GM23338 (cell line): ENCODE measurements at regions not wholly inside any gene's neighbourhood (a gene's known extent, or its start where the extent isn't known, plus 50 kb on each side); places are given as distances from the start of the nearest gene placed in this dataset.
A peak's percentile ranks its signal among the peaks of the same experiment; 100 is the strongest.

Experiments used
- ATAC-seq: fragments of 200-7000 bp; cut with Tn5 transposase; 3 replicates; pipeline ENCODE4 v1.9.1; 2020
- DNase-seq: peaks from one replicate; pipeline ENCODE4 v3.0.0-alpha.2; 2015; ENCODE audit warnings: low spot score
- H2AFZ ChIP-seq: fragments of 200-600 bp; sonication (generic); 2 replicates; pipeline ENCODE4 v1.8.0; 2016; ENCODE audit warnings: antibody characterized with exemption, mild to moderate bottlenecking, moderate library complexity
- H3F3A ChIP-seq: fragments of 200-600 bp; sonication (generic); replicated peaks from 2 replicates; pipeline ENCODE4 v1.8.0; 2017; ENCODE audit warnings: antibody characterized with exemption, mixed run types, low read depth
- H3K27ac ChIP-seq: fragments of 200-600 bp; sonication (generic); 2 replicates; pipeline ENCODE4 v1.6.1; 2016; ENCODE audit warnings: low read depth
- H3K27me3 ChIP-seq: fragments of 200-600 bp; sonication (generic); 2 replicates; pipeline ENCODE4 v1.8.0; 2016; ENCODE audit warnings: mild to moderate bottlenecking, mixed run types, moderate library complexity; ENCODE audit not compliant: insufficient read depth
- H3K36me3 ChIP-seq: fragments of 200-600 bp; sonication (generic); 2 replicates; pipeline ENCODE4 v1.8.0; 2016; ENCODE audit warnings: mild to moderate bottlenecking; ENCODE audit not compliant: insufficient read depth
- H3K4me1 ChIP-seq: fragments of 200-600 bp; sonication (generic); 2 replicates; pipeline ENCODE4 v1.8.0; 2016; ENCODE audit warnings: mild to moderate bottlenecking, moderate library complexity; ENCODE audit not compliant: insufficient read depth
- H3K4me2 ChIP-seq: fragments of 200-600 bp; sonication (generic); 2 replicates; pipeline ENCODE4 v1.7.1; 2017; ENCODE audit warnings: mixed run types
- H3K4me3 ChIP-seq: fragments of 200-600 bp; sonication (generic); 2 replicates; pipeline ENCODE4 v1.6.1; 2016; ENCODE audit warnings: mixed run types
- H3K79me2 ChIP-seq: fragments of 200-600 bp; sonication (generic); replicated peaks from 2 replicates; pipeline ENCODE4 v1.8.0; 2017; ENCODE audit warnings: mild to moderate bottlenecking; ENCODE audit not compliant: insufficient read depth
- H3K9me2 ChIP-seq: fragments of 200-600 bp; sonication (generic); 2 replicates; pipeline ENCODE4 v1.8.0; 2017; ENCODE audit not compliant: insufficient read depth
- H4K20me1 ChIP-seq: fragments of 200-600 bp; sonication (generic); replicated peaks from 2 replicates; pipeline ENCODE4 v1.8.0; 2017; ENCODE audit warnings: mild to moderate bottlenecking; ENCODE audit not compliant: insufficient read depth
- H3K27ac Mint-ChIP-seq: 2 replicates; pipeline ENCODE4 v1.8.0; 2020; ENCODE audit warnings: inconsistent platforms, mild to moderate bottlenecking, moderate library complexity, mixed read lengths
- H3K27me3 Mint-ChIP-seq: 3 replicates; pipeline ENCODE4 v1.8.0; 2022; ENCODE audit warnings: low read depth, mild to moderate bottlenecking, moderate library complexity, mixed read lengths, inconsistent platforms; ENCODE audit not compliant: insufficient read depth, poor library complexity
- H3K36me3 Mint-ChIP-seq: 3 replicates; pipeline ENCODE4 v1.8.0; 2021; ENCODE audit warnings: low read depth, mild to moderate bottlenecking, inconsistent platforms, moderate library complexity, mixed read lengths
- H3K4me1 Mint-ChIP-seq: 3 replicates; pipeline ENCODE4 v1.8.0; 2020; ENCODE audit warnings: mild to moderate bottlenecking, inconsistent platforms, mixed read lengths
- H3K4me3 Mint-ChIP-seq: 3 replicates; pipeline ENCODE4 v1.8.0; 2021; ENCODE audit warnings: moderate library complexity, mild to moderate bottlenecking, inconsistent platforms, mixed read lengths
- H3K9me3 Mint-ChIP-seq: 3 replicates; pipeline ENCODE4 v1.8.0; 2020; ENCODE audit warnings: moderate library complexity, mild to moderate bottlenecking, inconsistent platforms, mixed read lengths
- CREB1 ChIP-seq: fragments of 250-450 bp; sonication (Bioruptor Pico); IDR thresholded peaks from 2 replicates; pipeline ENCODE4 v1.5.0; 2020; ENCODE audit warnings: low read depth, mild to moderate bottlenecking, moderate library complexity
- CTCF ChIP-seq, 2 experiments: fragments of 200-600 bp in 1 of 2; sonication (generic) in 1 of 2; conservative IDR thresholded peaks; 2 replicates each; pipeline versions ENCODE4 v1.5.1 to v1.6.1; 2016 to 2017; ENCODE audit warnings: antibody characterized with exemption in 2 of 2, low read depth in 2 of 2, mild to moderate bottlenecking in 2 of 2, moderate library complexity in 1 of 2
- ETS1 ChIP-seq: IDR thresholded peaks from 2 replicates; pipeline ENCODE4 v1.6.1; 2016; ENCODE audit warnings: antibody characterized with exemption
- EZH2 ChIP-seq: fragments of 200-600 bp; sonication (generic); IDR thresholded peaks from one replicate; pipeline ENCODE4 v1.8.0; 2017; ENCODE audit warnings: antibody characterized with exemption, mild to moderate bottlenecking, low read depth; ENCODE audit not compliant: unreplicated experiment
- EZH2phosphoT487 ChIP-seq: fragments of 200-600 bp; sonication (generic); IDR thresholded peaks from one replicate; pipeline ENCODE4 v1.8.1; 2018; ENCODE audit warnings: antibody characterized with exemption; ENCODE audit not compliant: unreplicated experiment
- JUNB ChIP-seq: IDR thresholded peaks from one replicate; pipeline ENCODE4 v1.6.1; 2016; ENCODE audit warnings: antibody characterized with exemption; ENCODE audit not compliant: unreplicated experiment
- NANOG ChIP-seq: IDR thresholded peaks from 2 replicates; pipeline ENCODE4 v1.6.1; 2016; ENCODE audit warnings: antibody characterized with exemption, borderline replicate concordance
- POLR2AphosphoS5 ChIP-seq: IDR thresholded peaks from 2 replicates; pipeline ENCODE4 v1.6.1; 2016; ENCODE audit warnings: antibody characterized with exemption, low read depth
- STAT1 ChIP-seq: IDR thresholded peaks from one replicate; pipeline ENCODE4 v1.6.1; 2016; ENCODE audit warnings: antibody characterized with exemption; ENCODE audit not compliant: unreplicated experiment
- ZNF114 ChIP-seq: fragments of 250-450 bp; sonication (Bioruptor Pico); IDR thresholded peaks from 2 replicates; pipeline ENCODE4 v1.5.0; 2020; ENCODE audit warnings: mild to moderate bottlenecking, moderate library complexity
- ZNF331 ChIP-seq: fragments of 250-450 bp; sonication (Bioruptor Pico); IDR thresholded peaks from 2 replicates; pipeline ENCODE4 v1.5.0; 2020; ENCODE audit warnings: low read depth, mild to moderate bottlenecking, moderate library complexity
- ZNF462 ChIP-seq: fragments of 250-450 bp; sonication (Bioruptor Pico); IDR thresholded peaks from 2 replicates; pipeline ENCODE4 v1.5.0; 2020; ENCODE audit warnings: mild to moderate bottlenecking, moderate library complexity

GRCh38 chr13:99120751-99121150, 79.9 kb upstream of the UBAC2 start:
- H3K27me3 Mint-ChIP-seq: peaks cover 3% of the 10 kb centered on the region
- Histone ChIP-seq H3K4me3 (no peak overlapping the region), H3K36me3 (no peaks in the 10 kb centered on the region), H4K20me1 (no peaks in the 10 kb centered on the region), H3K4me1 (peaks cover 34% of the 10 kb centered on the region), H3K4me2 (peak overlapping the region; percentile 29), H2AFZ (no peak overlapping the region), H3K27me3 (peaks cover 36% of the 10 kb centered on the region), H3F3A (no peaks in the 10 kb centered on the region), H3K27ac (no peak overlapping the region), H3K9me2 (no peaks in the 10 kb centered on the region), H3K79me2 (no peaks in the 10 kb centered on the region)
- no peak for TF ChIP-seq POLR2AphosphoS5
- no peak for TF ChIP-seq CTCF (conservative IDR thresholded peaks at IDR 0.05; ENCODE audit: low read depth in 2 of 2)
- TF ChIP-seq EZH2phosphoT487: no peak
- peak; percentile 61 for TF ChIP-seq NANOG
- ATAC-seq: peak; percentile 40
- H3K4me3 Mint-ChIP-seq: peak overlapping the region; percentile 11; the same call in 1 of the 3 replicates
- peaks cover 7% of the 10 kb centered on the region; the same call in 2 of the 3 replicates for H3K36me3 Mint-ChIP-seq
- no peak overlapping the region for H3K27ac Mint-ChIP-seq
- peaks cover 9% of the 10 kb centered on the region; the same call in 2 of the 3 replicates for H3K9me3 Mint-ChIP-seq
- DNase-seq: peak; percentile 21
- peaks cover 30% of the 10 kb centered on the region for H3K4me1 Mint-ChIP-seq

GRCh38 chr13:99122171-99122570, 78.5 kb upstream of the UBAC2 start:
- H3K4me1 ChIP-seq: peaks cover 34% of the 10 kb centered on the region
- H3K4me1 Mint-ChIP-seq: peaks cover 30% of the 10 kb centered on the region
- H3K4me3 Mint-ChIP-seq: no peak overlapping the region
- H3K27ac Mint-ChIP-seq: no peak overlapping the region
- peaks cover 3% of the 10 kb centered on the region for H3K27me3 Mint-ChIP-seq
- ATAC-seq (no peak), DNase-seq (no peak)
- H2AFZ ChIP-seq: no peak overlapping the region
- peaks cover 9% of the 10 kb centered on the region; the same call in 2 of the 3 replicates for H3K9me3 Mint-ChIP-seq
- no peak overlapping the region for H3K4me3 ChIP-seq
- H3F3A ChIP-seq: no peaks in the 10 kb centered on the region
- no peaks in the 10 kb centered on the region for H4K20me1 ChIP-seq
- no peaks in the 10 kb centered on the region for H3K79me2 ChIP-seq
- H3K4me2 ChIP-seq: no peak overlapping the region
- TF ChIP-seq STAT1: no peak
- TF ChIP-seq ZNF331 (CRISPR knock-in tag): no peak
- TF ChIP-seq CREB1 (CRISPR knock-in tag): no peak
- TF ChIP-seq JUNB: no peak
- TF ChIP-seq ZNF114 (CRISPR knock-in tag): no peak
- no peak for TF ChIP-seq ZNF462 (CRISPR knock-in tag)
- no peak for TF ChIP-seq ETS1
- no peak for TF ChIP-seq EZH2
- H3K36me3 Mint-ChIP-seq: peaks cover 7% of the 10 kb centered on the region; the same call in 2 of the 3 replicates
- H3K36me3 ChIP-seq: no peaks in the 10 kb centered on the region
- H3K27me3 ChIP-seq: peaks cover 36% of the 10 kb centered on the region
- H3K9me2 ChIP-seq: no peaks in the 10 kb centered on the region
- no peak overlapping the region for H3K27ac ChIP-seq
